WTC11 (cell line): ENCODE measurements at regions not wholly inside any gene's neighbourhood (a gene's known extent, or its start where the extent isn't known, plus 50 kb on each side); places are given as distances from the start of the nearest gene placed in this dataset.

Source experiments
- ATAC-seq: fragments of 200-7000 bp; cut with Tn5 transposase; 2 replicates; pipeline ENCODE4 v1.10.0; 2021; ENCODE audit warnings: mild to moderate bottlenecking, moderate library complexity
- CTCF ChIA-PET: fragments of 300-600 bp; sonication (Branson Sonifier 250); formaldehyde crosslinking; loops from one replicate; lab custom pipeline; 2021; ENCODE audit warnings: antibody characterized with exemption; lab: Charles Lee
- POLR2A ChIA-PET: fragments of 350-600 bp; sonication (Branson Sonifier 250); formaldehyde crosslinking; loops from one replicate; lab custom pipeline; 2021; ENCODE audit warnings: antibody characterized with exemption; lab: Charles Lee
- DNase-seq: peaks from one replicate; pipeline ENCODE4 v3.0.0; 2021; ENCODE audit warnings: low spot score
- H3K27ac Mint-ChIP-seq: 2 replicates; pipeline ENCODE4 v1.8.0; 2021; ENCODE audit warnings: mixed read lengths
- H3K27me3 Mint-ChIP-seq: 2 replicates; pipeline ENCODE4 v1.8.0; 2021; ENCODE audit warnings: low read depth, mild to moderate bottlenecking, moderate library complexity, mixed read lengths
- H3K36me3 Mint-ChIP-seq: 2 replicates; pipeline ENCODE4 v1.8.0; 2021; ENCODE audit warnings: mixed read lengths
- H3K4me1 Mint-ChIP-seq: 2 replicates; pipeline ENCODE4 v1.8.0; 2022; ENCODE audit warnings: mixed read lengths
- H3K4me3 Mint-ChIP-seq: 2 replicates; pipeline ENCODE4 v1.8.0; 2021; ENCODE audit warnings: mild to moderate bottlenecking, moderate library complexity, mixed read lengths
- H3K9me3 Mint-ChIP-seq: 2 replicates; pipeline ENCODE4 v1.8.0; 2021; ENCODE audit warnings: mixed read lengths
- AFF4 ChIP-seq: sonication (generic); formaldehyde crosslinking; IDR thresholded peaks from 2 replicates; pipeline ENCODE4 v1.8.1; 2023; ENCODE audit warnings: mild to moderate bottlenecking, missing genetic modification reagents, borderline replicate concordance
- HMGA2 ChIP-seq: fragments of 250-450 bp; sonication (Bioruptor Pico); IDR thresholded peaks from 2 replicates; pipeline ENCODE4 v1.4.0; 2021; ENCODE audit warnings: mild to moderate bottlenecking, moderate library complexity
- IRF2 ChIP-seq: sonication (generic); formaldehyde crosslinking; IDR thresholded peaks from 2 replicates; pipeline ENCODE4 v1.8.0; 2022; ENCODE audit warnings: low read depth, missing genetic modification reagents, borderline replicate concordance
- MXD4 ChIP-seq: fragments of 250-450 bp; sonication (Bioruptor Pico); IDR thresholded peaks from 2 replicates; pipeline ENCODE4 v1.8.0; 2021; ENCODE audit warnings: mild to moderate bottlenecking, moderate library complexity, borderline replicate concordance
- NFE2L1 ChIP-seq: sonication (generic); formaldehyde crosslinking; IDR thresholded peaks from 2 replicates; pipeline ENCODE4 v1.8.1; 2023; ENCODE audit warnings: missing genetic modification reagents
- PRDM15 ChIP-seq: sonication (generic); formaldehyde crosslinking; IDR thresholded peaks from 2 replicates; pipeline ENCODE4 v1.8.0; 2022; ENCODE audit warnings: missing genetic modification reagents
- SOX15 ChIP-seq: fragments of 250-450 bp; sonication (Bioruptor Pico); IDR thresholded peaks from 2 replicates; pipeline ENCODE4 v1.9.0; 2021; ENCODE audit warnings: mild to moderate bottlenecking
- USF1 ChIP-seq: sonication (generic); formaldehyde crosslinking; IDR thresholded peaks from 2 replicates; pipeline ENCODE4 v1.8.0; 2022; ENCODE audit warnings: mild to moderate bottlenecking, missing genetic modification reagents
- ZBTB43 ChIP-seq: sonication (generic); formaldehyde crosslinking; IDR thresholded peaks from 2 replicates; pipeline ENCODE4 v1.8.1; 2023; ENCODE audit warnings: mild to moderate bottlenecking, missing genetic modification reagents
- ZNF232 ChIP-seq: sonication (generic); formaldehyde crosslinking; IDR thresholded peaks from 2 replicates; pipeline ENCODE4 v1.8.0; 2022; ENCODE audit warnings: mild to moderate bottlenecking, missing genetic modification reagents
- ZNF281 ChIP-seq: sonication (generic); formaldehyde crosslinking; IDR thresholded peaks from 2 replicates; pipeline ENCODE4 v1.8.0; 2023; ENCODE audit warnings: mild to moderate bottlenecking, missing genetic modification reagents
- ZNF317 ChIP-seq: sonication (generic); formaldehyde crosslinking; IDR thresholded peaks from 2 replicates; pipeline ENCODE4 v1.8.1; 2023; ENCODE audit warnings: low read depth, mild to moderate bottlenecking, moderate library complexity, missing genetic modification reagents, borderline replicate concordance
- ZNF512 ChIP-seq: sonication (generic); formaldehyde crosslinking; IDR thresholded peaks from 2 replicates; pipeline ENCODE4 v1.8.1; 2022; ENCODE audit warnings: missing genetic modification reagents, borderline replicate concordance

- CTCF ChIA-PET = no interaction called here
- Mint-ChIP-seq H3K27ac (no peak overlapping the region), H3K36me3 (no peaks in the 10 kb centered on the region), H3K4me1 (peaks cover 14% of the 10 kb centered on the region), H3K4me3 (no peak overlapping the region), H3K27me3 (no peaks in the 10 kb centered on the region), H3K9me3 (peaks cover 4% of the 10 kb centered on the region; the same call in 1 of the 2 replicates)
- POLR2A ChIA-PET = no interaction called here
- no peak; the same call in 1 of the 2 replicates for ATAC-seq
- no peak for DNase-seq
- TF ChIP-seq SOX15 (CRISPR knock-in tag) (no peak), ZNF281 (no peak), ZNF232 (CRISPR knock-in tag) (no peak), ZNF317 (no peak), IRF2 (no peak), ZNF512 (CRISPR knock-in tag) (no peak), HMGA2 (CRISPR knock-in tag) (no peak), USF1 (CRISPR knock-in tag) (no peak), PRDM15 (CRISPR knock-in tag) (no peak), MXD4 (no peak), AFF4 (CRISPR knock-in tag) (no peak), NFE2L1 (CRISPR knock-in tag) (no peak), ZBTB43 (CRISPR knock-in tag) (no peak)
Measured at GRCh38 chr9:72440992-72441847, 76.2 kb upstream of the ZFAND5 start.
